HCT116 (cell line): ENCODE measurements at regions not wholly inside any gene's neighbourhood (a gene's known extent, or its start where the extent isn't known, plus 50 kb on each side); places are given as distances from the start of the nearest gene placed in this dataset.

Experiments used
- ATAC-seq: fragments of 200-7000 bp; cut with Tn5 transposase; 2 replicates; pipeline ENCODE4 v1.9.1; 2020; ENCODE audit warnings: mild to moderate bottlenecking, moderate library complexity
- BruUV-seq: library from RNA; stranded (reverse); fragments of 400-500 nt; replicated peaks from 2 replicates; lab custom pipeline; 2021; lab: Mats Ljungman, UMichigan
- CTCF ChIA-PET: fragments of 300-600 bp; sonication (Branson Sonifier 250); formaldehyde crosslinking; loops from one replicate; lab custom pipeline; 2021; ENCODE audit warnings: antibody characterized with exemption; lab: Charles Lee
- POLR2A ChIA-PET: fragments of 300-600, 350-600 bp; sonication (Branson Sonifier 250); formaldehyde crosslinking; loops from one replicate; lab custom pipeline; 2021; ENCODE audit warnings: antibody characterized with exemption; lab: Charles Lee
- RAD21 ChIA-PET, 2 experiments: fragments of 300-600 bp; sonication (Branson Sonifier 250); formaldehyde crosslinking; loops; one replicate each; lab custom pipeline; 2023; ENCODE audit warnings: low total read pairs in 2 of 2; ENCODE audit not compliant: uncharacterized antibody in 2 of 2, unreplicated experiment in 2 of 2, low non-redundant PET in 1 of 2; lab: Charles Lee
- DNase-seq: peaks from one replicate; pipeline ENCODE4 v3.0.0-alpha.2; 2010; ENCODE audit warnings: low read depth, low spot score
- H2AFZ ChIP-seq: fragments of 200-600 bp; shearing (Covaris generic), sonication (generic); 2 replicates; pipeline ENCODE4 v1.6.1; 2017; ENCODE audit warnings: low read depth, mixed run types, mixed read lengths, antibody characterized with exemption, low read length; ENCODE audit not compliant: poor library complexity, severe bottlenecking
- H3K27ac ChIP-seq: 2 replicates; pipeline ENCODE4 v1.5.1; 2012; ENCODE audit warnings: low read depth, low read length
- H3K27me3 ChIP-seq: fragments of 200-600 bp; sonication (generic); 2 replicates; pipeline ENCODE4 v1.6.1; 2016; ENCODE audit warnings: mixed run types, low read length, mixed read lengths; ENCODE audit not compliant: insufficient read depth
- H3K36me3 ChIP-seq, 2 experiments: fragments of 200-500 bp in 1 of 2; fragments of 200-600 bp in 1 of 2; sonication (Bioruptor generic) in 1 of 2; sonication (generic) in 1 of 2; 2 replicates each; pipeline versions ENCODE4 v1.5.1 to v1.6.1; 2014 to 2016; ENCODE audit warnings: low read length in 2 of 2, inconsistent platforms in 1 of 2, mixed read lengths in 1 of 2, mixed run types in 1 of 2; ENCODE audit not compliant: insufficient read depth in 2 of 2, control insufficient read depth in 1 of 2
- H3K4me1 ChIP-seq, 2 experiments: fragments of 200-600 bp in 1 of 2; sonication (generic) in 1 of 2; 2 replicates each; pipeline versions ENCODE4 v1.5.1 to v1.6.1; 2012 to 2017; ENCODE audit warnings: low read length in 2 of 2, inconsistent platforms in 1 of 2, mild to moderate bottlenecking in 1 of 2, mixed read lengths in 1 of 2, mixed run types in 1 of 2, moderate library complexity in 1 of 2; ENCODE audit not compliant: insufficient read depth in 2 of 2, control insufficient read depth in 1 of 2
- H3K4me2 ChIP-seq: fragments of 200-600 bp; sonication (generic); 2 replicates; pipeline ENCODE4 v1.6.1; 2017; ENCODE audit warnings: mixed run types, low read length, mixed read lengths
- H3K4me3 ChIP-seq, 2 experiments: fragments of 200-600 bp in 1 of 2; sonication (generic) in 1 of 2; replicated peaks in 1 of 2; 2 replicates each; pipeline ENCODE4 v1.5.1; 2011 to 2016; ENCODE audit warnings: low read length in 2 of 2, control low read depth in 1 of 2, low read depth in 1 of 2, mild to moderate bottlenecking in 1 of 2, mixed read lengths in 1 of 2, mixed run types in 1 of 2
- H3K79me2 ChIP-seq: fragments of 200-600 bp; sonication (generic); 2 replicates; pipeline ENCODE4 v1.6.1; 2017; ENCODE audit warnings: mild to moderate bottlenecking, mixed run types, low read length, moderate library complexity, mixed read lengths; ENCODE audit not compliant: insufficient read depth
- H3K9ac ChIP-seq: fragments of 200-600 bp; sonication (generic); 2 replicates; pipeline ENCODE4 v1.6.1; 2016; ENCODE audit warnings: low read length, mixed read lengths
- H3K9me2 ChIP-seq: fragments of 200-600 bp; sonication (generic), shearing (Covaris generic); 2 replicates; pipeline ENCODE4 v1.6.1; 2017; ENCODE audit warnings: mixed run types, mild to moderate bottlenecking, moderate library complexity; ENCODE audit not compliant: insufficient read depth
- H3K9me3 ChIP-seq, 2 experiments: fragments of 200-500 bp in 1 of 2; fragments of 200-600 bp in 1 of 2; sonication (Bioruptor generic) in 1 of 2; sonication (generic) in 1 of 2; 2 replicates each; pipeline ENCODE4 v1.6.1; 2014 to 2017; ENCODE audit warnings: low read length in 2 of 2, mixed read lengths in 2 of 2, inconsistent platforms in 1 of 2, low read depth in 1 of 2, mild to moderate bottlenecking in 1 of 2, mixed run types in 1 of 2, moderate library complexity in 1 of 2; ENCODE audit not compliant: control insufficient read depth in 1 of 2, insufficient read depth in 1 of 2
- H4K20me1 ChIP-seq: fragments of 200-600 bp; sonication (generic), shearing (Covaris generic); 2 replicates; pipeline ENCODE4 v1.6.1; 2017; ENCODE audit warnings: mixed run types, mild to moderate bottlenecking, moderate library complexity; ENCODE audit not compliant: insufficient read depth
- ATF3 ChIP-seq: IDR thresholded peaks from 2 replicates; pipeline ENCODE4 v1.6.1; 2012
- CBX3 ChIP-seq: IDR thresholded peaks from 2 replicates; pipeline ENCODE4 v1.6.1; 2012; ENCODE audit warnings: low read depth
- EGR1 ChIP-seq: IDR thresholded peaks from 2 replicates; pipeline ENCODE4 v1.6.1; 2012; ENCODE audit warnings: low read depth
- EZH2 ChIP-seq: fragments of 200-600 bp; sonication (generic); IDR thresholded peaks from 2 replicates; pipeline ENCODE4 v1.6.1; 2017; ENCODE audit warnings: antibody characterized with exemption, mixed run types
- MAX ChIP-seq: IDR thresholded peaks from 2 replicates; pipeline ENCODE4 v1.6.1; 2012
- POLR2A ChIP-seq: IDR thresholded peaks from 2 replicates; pipeline ENCODE4 v1.7.0; 2011; ENCODE audit warnings: borderline replicate concordance; ENCODE audit not compliant: insufficient read depth, insufficient read length; ENCODE audit errors: extremely low read depth
- RAD21 ChIP-seq: IDR thresholded peaks from 2 replicates; pipeline ENCODE4 v1.6.1; 2012; ENCODE audit warnings: low read depth, mild to moderate bottlenecking
- SIN3A ChIP-seq: IDR thresholded peaks from 2 replicates; pipeline ENCODE4 v1.6.1; 2012; ENCODE audit warnings: low read depth
- SRF ChIP-seq: IDR thresholded peaks from 2 replicates; pipeline ENCODE4 v1.6.1; 2012; ENCODE audit warnings: low read depth
- TCF7L2 ChIP-seq: IDR thresholded peaks from 2 replicates; pipeline ENCODE4 v1.7.0; 2011; ENCODE audit warnings: borderline replicate concordance, inconsistent platforms; ENCODE audit not compliant: insufficient read depth, insufficient read length; ENCODE audit errors: extremely low read depth
- intact Hi-C: fragments of 100-400 bp; cut with micrococcal nuclease; formaldehyde crosslinking; loops from 2 replicates; pipeline ENCODE4 v1.10.0; 2022
- TF ChIP-seq, protein P1 (sequence below), 3 experiments: fragments of 200-600 bp in 1 of 3; sonication (generic) in 1 of 3; IDR thresholded peaks in 2 of 3; conservative IDR thresholded peaks in 1 of 3; 2 replicates each; pipeline ENCODE4 v1.5.1; 2012 to 2017; ENCODE audit warnings: low read depth in 2 of 3, low read length in 2 of 3, antibody characterized with exemption in 1 of 3, borderline replicate concordance in 1 of 3, control low read depth in 1 of 3, mild to moderate bottlenecking in 1 of 3, mixed read lengths in 1 of 3, mixed run types in 1 of 3, moderate library complexity in 1 of 3; ENCODE audit not compliant: insufficient read depth in 1 of 3

- H3K4me2 ChIP-seq: no peak overlapping the region
Observed at GRCh38 chr10:55628260-55628701, 732.8 kb downstream of the ZWINT start.

More at GRCh38 chr10:55628260-55628701, 732.8 kb downstream of the ZWINT start:
- no peak overlapping the region for H2AFZ ChIP-seq
- no peaks in the 10 kb centered on the region for H3K4me1 ChIP-seq
- ChIA-PET POLR2A (no interaction called here), RAD21 (no interaction called here)
- no peak for TF ChIP-seq CBX3
- no peak for TF ChIP-seq EZH2
- no peak for TF ChIP-seq RAD21
- TF ChIP-seq MAX: no peak
- TF ChIP-seq, protein P1, sequence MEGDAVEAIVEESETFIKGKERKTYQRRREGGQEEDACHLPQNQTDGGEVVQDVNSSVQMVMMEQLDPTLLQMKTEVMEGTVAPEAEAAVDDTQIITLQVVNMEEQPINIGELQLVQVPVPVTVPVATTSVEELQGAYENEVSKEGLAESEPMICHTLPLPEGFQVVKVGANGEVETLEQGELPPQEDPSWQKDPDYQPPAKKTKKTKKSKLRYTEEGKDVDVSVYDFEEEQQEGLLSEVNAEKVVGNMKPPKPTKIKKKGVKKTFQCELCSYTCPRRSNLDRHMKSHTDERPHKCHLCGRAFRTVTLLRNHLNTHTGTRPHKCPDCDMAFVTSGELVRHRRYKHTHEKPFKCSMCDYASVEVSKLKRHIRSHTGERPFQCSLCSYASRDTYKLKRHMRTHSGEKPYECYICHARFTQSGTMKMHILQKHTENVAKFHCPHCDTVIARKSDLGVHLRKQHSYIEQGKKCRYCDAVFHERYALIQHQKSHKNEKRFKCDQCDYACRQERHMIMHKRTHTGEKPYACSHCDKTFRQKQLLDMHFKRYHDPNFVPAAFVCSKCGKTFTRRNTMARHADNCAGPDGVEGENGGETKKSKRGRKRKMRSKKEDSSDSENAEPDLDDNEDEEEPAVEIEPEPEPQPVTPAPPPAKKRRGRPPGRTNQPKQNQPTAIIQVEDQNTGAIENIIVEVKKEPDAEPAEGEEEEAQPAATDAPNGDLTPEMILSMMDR (IDR thresholded peaks at IDR 0.05 in 2 of 3, conservative IDR thresholded peaks at IDR 0.05 in 1 of 3; ENCODE audit: borderline replicate concordance in 1 of 3, insufficient read depth in 1 of 3, low read depth in 2 of 3, low read length in 2 of 3): no peak
- no peak for TF ChIP-seq TCF7L2
- no peak for TF ChIP-seq ATF3
- no peak for TF ChIP-seq EGR1
- TF ChIP-seq SRF: no peak
- TF ChIP-seq SIN3A: no peak
- no peak for TF ChIP-seq POLR2A
- TF ChIP-seq, all 23 proteins: peak for 0
- no peak for DNase-seq
- Histone ChIP-seq H3K9ac (no peak overlapping the region), H3K27me3 (no peaks in the 10 kb centered on the region), H3K27ac (no peak overlapping the region), H3K4me3 (no peak overlapping the region), H3K36me3 (no peaks in the 10 kb centered on the region), H3K79me2 (no peaks in the 10 kb centered on the region), H4K20me1 (no peaks in the 10 kb centered on the region), H3K9me2 (no peaks in the 10 kb centered on the region), H3K9me3 (peaks cover 0 to 4% of the 10 kb centered on the region in 2 experiments; a peak in 1 of 4 replicates)
- intact Hi-C loops: no loop called here
- no peak for ATAC-seq
- CTCF ChIA-PET: no interaction called here
- no TSS peak for BruUV-seq
